C4-2B (cell line): ENCODE measurements at regions not wholly inside any gene's neighbourhood (a gene's known extent, or its start where the extent isn't known, plus 50 kb on each side); places are given as distances from the start of the nearest gene placed in this dataset.

Source experiments
- ZFX ChIP-seq: fragments of 450-650 bp; IDR thresholded peaks from 2 replicates; pipeline ENCODE4 v1.6.1; 2017
- TF ChIP-seq, protein P1 (sequence below): fragments of 450-650 bp; conservative IDR thresholded peaks from 2 replicates; pipeline ENCODE4 v1.5.1; 2017; ENCODE audit warnings: mild to moderate bottlenecking

DNA sequence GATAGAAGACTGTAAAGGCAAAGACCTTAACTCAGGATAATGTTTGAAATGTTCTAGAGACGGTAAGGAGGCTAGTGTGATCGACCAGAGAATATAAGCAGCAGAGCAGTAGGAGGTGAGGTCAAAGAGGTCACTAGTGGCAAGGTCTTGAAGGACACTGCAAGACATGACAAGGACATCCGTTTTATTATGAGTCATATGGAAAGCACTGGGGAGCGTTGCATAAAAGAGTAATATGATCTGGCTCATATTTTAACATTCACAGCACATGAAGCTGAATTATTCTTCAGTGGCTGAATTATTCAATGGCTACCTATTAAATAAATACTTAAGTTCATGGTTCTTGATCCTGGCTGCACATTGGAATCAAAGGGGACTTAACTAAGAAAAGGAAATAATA is 123.7 kb downstream of the SOX9 start:
- TF ChIP-seq, protein P1, sequence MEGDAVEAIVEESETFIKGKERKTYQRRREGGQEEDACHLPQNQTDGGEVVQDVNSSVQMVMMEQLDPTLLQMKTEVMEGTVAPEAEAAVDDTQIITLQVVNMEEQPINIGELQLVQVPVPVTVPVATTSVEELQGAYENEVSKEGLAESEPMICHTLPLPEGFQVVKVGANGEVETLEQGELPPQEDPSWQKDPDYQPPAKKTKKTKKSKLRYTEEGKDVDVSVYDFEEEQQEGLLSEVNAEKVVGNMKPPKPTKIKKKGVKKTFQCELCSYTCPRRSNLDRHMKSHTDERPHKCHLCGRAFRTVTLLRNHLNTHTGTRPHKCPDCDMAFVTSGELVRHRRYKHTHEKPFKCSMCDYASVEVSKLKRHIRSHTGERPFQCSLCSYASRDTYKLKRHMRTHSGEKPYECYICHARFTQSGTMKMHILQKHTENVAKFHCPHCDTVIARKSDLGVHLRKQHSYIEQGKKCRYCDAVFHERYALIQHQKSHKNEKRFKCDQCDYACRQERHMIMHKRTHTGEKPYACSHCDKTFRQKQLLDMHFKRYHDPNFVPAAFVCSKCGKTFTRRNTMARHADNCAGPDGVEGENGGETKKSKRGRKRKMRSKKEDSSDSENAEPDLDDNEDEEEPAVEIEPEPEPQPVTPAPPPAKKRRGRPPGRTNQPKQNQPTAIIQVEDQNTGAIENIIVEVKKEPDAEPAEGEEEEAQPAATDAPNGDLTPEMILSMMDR = no peak
- no peak for TF ChIP-seq ZFX
